Erythroblast (primary cell): ENCODE measurements at regions not wholly inside any gene's neighbourhood (a gene's known extent, or its start where the extent isn't known, plus 50 kb on each side); places are given as distances from the start of the nearest gene placed in this dataset.

Experiments
- GATA1 ChIP-seq: IDR thresholded peaks from 2 replicates; pipeline ENCODE4 v1.6.1; 2011; ENCODE audit warnings: low read depth, mild to moderate bottlenecking, control low read depth, low read length, moderate library complexity
- POLR2A ChIP-seq: IDR thresholded peaks from 2 replicates; pipeline ENCODE4 v1.6.1; 2011; ENCODE audit warnings: mild to moderate bottlenecking, low read length

GRCh38 chr15:70399204-70399603 is 301.5 kb upstream of the TLE3 start:
- TF ChIP-seq POLR2A (no peak), GATA1 (no peak)
